Endothelial cell of umbilical vein (primary cell): ENCODE measurements at regions not wholly inside any gene's neighbourhood (a gene's known extent, or its start where the extent isn't known, plus 50 kb on each side); places are given as distances from the start of the nearest gene placed in this dataset.

Source experiments
- CTCF ChIP-seq, 2 donors: IDR thresholded peaks; 1 replicate in 1 of 2; 2 replicates in 1 of 2; pipeline ENCODE4 v1.5.1; 2011; ENCODE audit warnings: low read length in 2 of 2, mild to moderate bottlenecking in 2 of 2, moderate library complexity in 2 of 2, control low read depth in 1 of 2, inconsistent platforms in 1 of 2, low read depth in 1 of 2; ENCODE audit not compliant: insufficient read depth in 1 of 2; ENCODE audit errors: extremely low read depth in 1 of 2
- EZH2 ChIP-seq: IDR thresholded peaks from 2 replicates; pipeline ENCODE4 v1.6.1; 2012; ENCODE audit warnings: borderline replicate concordance, low read depth, mild to moderate bottlenecking, moderate library complexity, low read length, inconsistent platforms; ENCODE audit not compliant: severe bottlenecking
- FOS ChIP-seq: IDR thresholded peaks from 2 replicates; pipeline ENCODE4 v1.6.1; 2011; ENCODE audit warnings: mild to moderate bottlenecking, low read length, moderate library complexity, borderline replicate concordance; ENCODE audit not compliant: insufficient read depth
- GATA2 ChIP-seq: IDR thresholded peaks from 2 replicates; pipeline ENCODE4 v1.7.0; 2011; ENCODE audit warnings: low read depth, mild to moderate bottlenecking, moderate library complexity, mixed read lengths, low read length; ENCODE audit not compliant: insufficient read length, insufficient read depth
- JUN ChIP-seq: IDR thresholded peaks from 2 replicates; pipeline ENCODE4 v1.6.1; 2011; ENCODE audit warnings: borderline replicate concordance, low read depth; ENCODE audit not compliant: insufficient read length, insufficient read depth
- MAX ChIP-seq: IDR thresholded peaks from 2 replicates; pipeline ENCODE4 v1.6.1; 2011; ENCODE audit not compliant: insufficient read depth, insufficient read length
- MYC ChIP-seq: IDR thresholded peaks from one replicate; pipeline ENCODE4 v1.6.1; 2011; ENCODE audit warnings: mild to moderate bottlenecking, low read depth, low read length
- POLR2A ChIP-seq: IDR thresholded peaks from 2 replicates; pipeline ENCODE4 v1.6.1; 2012; ENCODE audit warnings: low read depth, mild to moderate bottlenecking, control low read depth, low read length
- POLR2AphosphoS5 ChIP-seq: IDR thresholded peaks from 2 replicates; pipeline ENCODE4 v1.6.1; 2012; ENCODE audit warnings: low read depth, mild to moderate bottlenecking, control low read depth, low read length, moderate library complexity; ENCODE audit not compliant: insufficient read depth

DNA sequence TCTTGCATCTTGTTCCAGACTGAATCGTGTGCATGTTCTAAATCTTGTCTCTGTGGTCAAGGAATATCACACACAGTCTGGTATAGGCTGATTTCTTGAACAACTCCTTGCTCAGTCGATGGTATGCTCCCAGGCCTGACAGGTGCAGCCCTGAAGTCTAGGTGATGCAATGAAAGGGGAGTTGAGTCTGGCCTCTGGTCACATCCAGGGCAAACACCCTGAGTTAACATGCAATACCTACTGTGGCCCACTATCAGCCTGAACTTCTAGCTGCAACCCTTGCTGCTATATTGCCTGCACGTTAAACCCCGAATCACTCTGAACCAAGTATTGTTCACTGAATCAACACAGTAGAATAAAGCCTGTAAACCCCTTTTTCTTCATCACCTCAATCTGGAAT is 303.4 kb downstream of the USP25 start:
- TF ChIP-seq POLR2A (no peak), CTCF (IDR thresholded peaks at IDR 0.05; ENCODE audit: extremely low read depth in 1 of 2, insufficient read depth in 1 of 2, low read depth in 1 of 2, low read length in 2 of 2) (no peak), MYC (no peak), POLR2AphosphoS5 (no peak), EZH2 (no peak), MAX (no peak), FOS (no peak), JUN (no peak), GATA2 (no peak)
